Activated CD4-positive, alpha-beta T cell treated with anti-CD3 and anti-CD28 coated beads, Interleukin-2, amount 50 U/mL, for 16 hours (primary cell): ENCODE measurements at regions not wholly inside any gene's neighbourhood (a gene's known extent, or its start where the extent isn't known, plus 50 kb on each side); places are given as distances from the start of the nearest gene placed in this dataset.
"Not testable (repeated sequence)": the region's sequence is repeated elsewhere in the genome, so short reads cannot be mapped to it uniquely, and the experiment has no call there.

Experiments
- DNase-seq: peaks from one replicate; pipeline ENCODE4 v3.0.0-alpha.2; 2020

GRCh38 chr22:19643448-19644313 lies 70.6 kb upstream of the SEPTIN5 start:
- no peak for DNase-seq

DNA sequence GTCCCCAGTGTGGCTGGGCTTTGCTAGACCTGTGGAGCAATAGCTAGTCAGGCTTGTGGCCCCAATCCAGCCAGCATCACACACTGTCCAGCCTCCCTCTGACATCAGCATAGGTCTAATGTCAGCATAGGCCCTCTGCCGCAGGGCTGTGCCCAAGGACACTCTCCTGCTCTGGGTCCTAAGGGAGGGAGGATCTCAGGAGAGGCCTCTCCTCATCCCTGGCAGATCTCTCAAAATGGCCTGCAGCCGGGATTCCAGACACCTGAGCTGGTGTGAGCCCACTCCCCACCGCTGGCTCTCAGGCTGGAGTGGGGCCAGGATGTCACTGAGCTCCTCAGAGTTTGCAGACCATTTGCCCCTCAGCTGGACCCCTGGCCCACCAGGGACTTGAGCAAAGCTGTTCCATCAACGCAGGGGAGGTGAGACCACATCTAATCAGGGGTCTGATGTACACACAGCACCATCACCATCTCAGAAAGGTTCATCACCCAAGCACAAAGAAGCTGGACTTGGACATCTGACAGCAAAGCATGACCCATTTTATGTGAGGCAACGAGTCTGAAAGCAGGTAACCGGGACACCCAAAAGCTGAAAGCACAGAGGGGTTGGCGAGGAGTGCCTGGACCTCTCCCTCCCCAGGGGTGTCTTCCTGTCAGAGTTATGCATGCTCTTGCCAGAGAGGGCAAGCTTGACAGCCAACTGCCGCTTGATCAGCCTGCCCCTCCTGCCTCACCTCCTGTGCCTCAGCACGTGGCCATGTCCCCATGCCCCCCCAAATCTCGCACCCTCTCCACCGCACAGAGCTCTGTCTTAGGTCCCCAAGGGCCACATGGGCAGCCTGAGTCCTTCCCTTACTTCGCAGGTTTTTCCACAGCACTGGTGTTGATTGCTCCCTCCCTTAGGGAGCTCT lies 69.7 kb upstream of the SEPTIN5 start:
- DNase-seq = no peak

DNA sequence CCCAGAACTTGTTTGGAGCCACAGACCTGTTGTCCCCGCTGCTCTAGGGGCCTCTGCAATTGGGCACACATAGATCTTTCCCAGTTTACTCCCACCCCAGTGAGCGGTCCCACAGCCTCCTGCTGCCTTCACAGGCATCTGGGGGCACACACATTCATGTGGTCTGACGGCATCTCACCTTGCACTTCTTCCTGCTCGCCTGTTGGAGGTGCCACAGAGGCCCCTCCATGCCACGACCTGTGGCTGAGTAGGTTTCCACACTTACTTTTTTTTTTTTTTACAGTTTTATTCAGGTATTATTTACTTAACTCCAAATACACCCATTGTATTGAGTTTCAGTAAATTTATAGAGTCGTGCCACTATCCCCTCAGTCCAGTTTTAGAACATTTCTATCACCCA lies 68.9 kb upstream of the SEPTIN5 start:
- no peak for DNase-seq

- DNase-seq = no peak
These were observed 68.4 kb upstream of the SEPTIN5 start for GRCh38 chr22:19645905-19646304.

- DNase-seq = no peak
These were observed 67.9 kb upstream of the SEPTIN5 start for GRCh38 chr22:19646383-19646782.

DNA sequence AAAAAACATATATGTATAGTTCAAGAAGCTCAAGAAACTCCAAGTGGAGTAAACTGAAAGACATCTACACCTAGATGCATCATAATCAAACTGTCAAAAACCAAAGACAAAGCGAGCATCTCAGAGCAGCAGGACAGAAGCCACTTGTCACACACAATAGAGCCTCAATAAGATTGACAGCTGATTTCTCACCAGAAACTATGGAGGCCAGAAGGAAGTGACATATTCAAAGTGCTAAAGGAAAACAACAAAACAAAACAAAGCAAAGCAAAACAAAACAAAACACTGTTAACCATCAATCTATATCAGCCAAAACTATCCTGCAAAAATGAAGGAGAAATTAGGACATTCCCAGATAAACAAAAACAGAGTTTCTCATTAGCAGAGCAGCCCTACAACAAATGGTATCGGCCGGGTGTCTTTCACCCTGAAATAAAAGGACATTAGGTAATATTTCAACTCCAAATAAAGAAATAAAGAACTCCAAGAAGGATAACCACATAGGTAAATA lies 65.8 kb upstream of the SEPTIN5 start:
- no peak for DNase-seq

GRCh38 chr22:19652316-19652715 lies 62.0 kb upstream of the SEPTIN5 start:
- DNase-seq = no peak

- DNase-seq = no peak
These were observed 59.8 kb upstream of the SEPTIN5 start for GRCh38 chr22:19654338-19654987.

DNA sequence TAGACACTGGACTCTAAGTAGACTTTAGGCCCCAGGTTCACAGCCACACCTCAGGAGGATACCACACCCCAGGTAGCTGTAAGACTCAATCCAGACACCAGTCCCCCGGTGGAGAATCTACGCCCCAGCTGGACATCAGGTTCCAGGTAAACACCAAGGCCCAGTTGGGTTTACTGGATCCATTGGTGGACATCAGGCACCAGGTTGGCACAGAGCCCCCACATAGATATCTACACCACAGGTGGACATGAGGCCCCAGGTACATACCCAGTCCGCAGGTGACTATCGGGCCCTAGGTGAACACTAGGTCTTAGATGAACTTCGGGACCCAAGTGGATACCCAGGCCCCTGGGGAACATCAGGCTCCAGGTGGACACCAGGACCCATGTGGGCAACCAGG lies 58.9 kb upstream of the SEPTIN5 start:
- no peak for DNase-seq

GRCh38 chr22:19656541-19657251 lies 57.6 kb upstream of the SEPTIN5 start:
- DNase-seq = no peak

DNA sequence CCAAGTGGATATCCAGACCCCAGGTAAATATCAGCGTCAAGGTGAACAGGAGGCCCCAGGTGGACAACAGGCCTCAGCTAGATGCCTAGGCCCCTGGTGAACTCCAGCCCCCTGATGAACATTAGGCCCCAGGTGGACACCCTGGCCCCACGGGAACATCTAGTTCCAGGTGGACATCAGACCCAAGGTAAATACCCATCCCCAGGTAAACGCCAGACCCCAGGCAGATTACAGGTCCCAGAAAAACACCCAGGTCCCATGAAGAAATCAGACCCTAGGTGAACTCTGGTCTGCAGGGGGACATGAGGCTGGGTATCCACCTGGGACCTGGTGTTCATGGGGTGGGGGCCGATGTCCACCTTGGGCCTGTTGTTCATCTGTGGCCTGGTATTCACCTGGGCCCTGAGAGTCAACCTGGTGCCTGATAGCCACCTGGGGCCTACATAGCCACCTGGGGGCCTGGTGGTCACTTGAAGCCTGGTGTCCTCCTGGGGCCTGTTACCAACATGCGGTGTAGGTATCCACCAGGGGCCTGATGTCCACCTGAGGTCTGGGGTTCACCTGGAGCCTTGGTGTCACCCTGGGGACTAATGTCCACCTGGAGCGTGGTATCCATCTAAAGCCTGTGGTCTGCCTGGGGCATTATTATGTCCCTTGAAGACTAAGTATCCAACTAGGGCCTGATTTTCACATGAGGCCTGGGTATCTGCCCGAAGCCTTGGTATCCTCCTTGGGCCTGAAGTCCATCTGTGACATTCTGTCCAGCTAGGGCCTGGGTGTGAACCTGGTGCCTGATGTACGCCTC lies 56.8 kb upstream of the SEPTIN5 start:
- no peak for DNase-seq

DNA sequence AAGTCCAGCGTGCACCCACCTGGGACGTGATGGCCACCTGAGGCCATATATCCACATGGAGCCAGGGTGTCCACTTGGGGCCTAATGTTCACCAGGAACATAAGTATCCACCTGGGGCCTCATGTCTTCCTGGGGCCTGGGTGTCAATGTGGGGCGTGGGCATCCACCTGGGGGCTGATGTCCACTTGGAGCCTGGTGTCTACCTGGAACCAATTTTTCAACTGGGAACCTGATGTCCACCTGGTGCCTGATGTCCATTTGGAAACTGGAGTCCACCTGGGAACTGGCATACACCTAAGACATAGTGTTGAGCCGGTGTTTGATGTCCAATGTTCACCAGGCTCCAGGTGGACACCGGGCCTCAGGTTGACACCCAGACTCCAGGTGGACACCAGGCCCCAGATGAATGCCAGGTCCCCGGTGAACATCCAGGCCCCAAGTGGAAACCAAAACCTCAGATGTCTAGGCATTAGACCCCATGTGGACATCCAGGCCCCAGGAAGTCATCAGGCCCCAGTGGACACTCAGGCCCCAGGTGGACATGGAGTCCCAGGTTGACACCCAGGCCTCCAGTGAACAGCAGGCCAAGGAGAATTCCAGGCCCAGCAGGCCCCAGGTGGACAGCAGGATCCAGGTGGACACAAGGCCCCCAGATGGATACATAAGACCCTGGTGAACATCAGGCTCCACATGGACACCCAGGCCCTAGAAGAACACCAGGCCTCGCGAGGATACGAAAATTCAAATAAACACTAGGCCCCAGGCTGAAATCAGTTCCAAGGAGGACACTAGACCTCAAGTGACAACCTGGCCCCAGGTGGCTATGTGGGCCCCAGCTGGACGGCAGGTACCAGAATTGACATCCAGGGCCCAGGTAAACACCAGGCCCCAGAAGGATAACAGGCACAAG lies 56.0 kb upstream of the SEPTIN5 start:
- no peak for DNase-seq

- DNase-seq = no peak
These were observed 55.1 kb upstream of the SEPTIN5 start for GRCh38 chr22:19658967-19659804.

DNA sequence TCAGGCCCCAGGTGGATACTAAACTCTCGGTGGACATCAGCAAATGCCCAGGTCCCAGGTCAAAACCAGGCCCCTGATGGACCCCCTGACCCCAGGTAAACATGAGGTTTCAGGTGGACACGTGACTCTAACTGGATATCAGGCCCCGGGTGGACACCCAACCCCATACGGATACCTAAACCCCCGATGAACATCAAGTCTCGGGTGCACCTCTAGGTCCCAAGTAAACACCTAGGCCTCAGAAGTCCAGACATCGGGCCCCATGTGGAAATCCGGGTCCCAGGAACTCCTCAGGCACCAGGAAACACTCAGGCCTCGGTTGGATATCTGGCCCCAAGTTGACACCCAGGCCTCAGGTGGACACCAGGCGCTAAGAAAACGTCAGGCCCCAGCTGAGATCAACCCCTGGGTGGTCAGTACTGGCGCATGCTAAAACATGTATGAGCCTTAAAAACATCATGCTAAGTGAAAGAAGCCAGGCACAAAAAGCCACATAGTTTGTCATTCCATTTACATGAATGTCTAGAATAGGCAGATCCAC lies 54.4 kb upstream of the SEPTIN5 start:
- no peak for DNase-seq

- DNase-seq = not testable (repeated sequence)
These were observed 53.7 kb upstream of the SEPTIN5 start for GRCh38 chr22:19660583-19660982.

GRCh38 chr22:19661156-19661555 lies 53.1 kb upstream of the SEPTIN5 start:
- DNase-seq = no peak

GRCh38 chr22:19662049-19662684 lies 52.1 kb upstream of the SEPTIN5 start:
- not testable (repeated sequence) for DNase-seq

DNA sequence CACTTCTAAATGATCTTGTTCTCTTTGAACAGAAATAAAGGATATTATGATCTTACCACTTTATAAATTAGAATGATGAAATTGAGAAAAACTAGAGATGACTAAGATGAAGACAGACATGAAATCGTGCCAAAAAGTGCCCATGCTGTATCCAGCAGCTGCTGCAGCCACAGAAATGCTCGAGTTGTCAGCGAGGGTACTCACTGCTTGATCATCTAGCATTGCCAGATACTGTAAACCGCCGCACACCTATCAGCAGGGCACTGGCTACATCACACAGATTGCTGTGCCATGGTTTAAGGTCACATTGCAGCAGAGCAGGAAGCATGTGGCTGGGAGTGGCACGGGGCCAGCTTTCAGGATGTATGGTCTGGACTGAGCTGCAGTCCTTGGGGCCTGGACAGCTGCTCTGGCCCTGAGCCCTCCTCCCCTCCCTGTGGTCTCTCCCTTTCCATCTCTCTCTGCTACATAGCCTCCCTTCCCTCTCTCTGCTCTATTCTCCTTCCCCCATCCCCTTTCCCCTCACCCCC lies 51.0 kb upstream of the SEPTIN5 start:
- DNase-seq = no peak
